Right lobe of liver (tissue), 4 donors: ENCODE measurements at regions not wholly inside any gene's neighbourhood (a gene's known extent, or its start where the extent isn't known, plus 50 kb on each side); places are given as distances from the start of the nearest gene placed in this dataset.

Experiments used
- POLR2A ChIP-seq: fragments of 450-650 bp; IDR thresholded peaks from one replicate; pipeline ENCODE4 v1.6.1; 2017; ENCODE audit warnings: antibody characterized with exemption, mild to moderate bottlenecking
- TF ChIP-seq, protein P1 (sequence below), 4 donors: fragments of 200-600 bp in 3 of 4; fragments of 450-650 bp in 1 of 4; IDR thresholded peaks; one replicate each; pipeline versions ENCODE4 v1.5.1 to v1.8.0; 2016 to 2022; ENCODE audit warnings: antibody characterized with exemption in 4 of 4, mild to moderate bottlenecking in 2 of 4
- donor health status: DM: no; HTN: no; CAD: no.
- donor health status: DM: no; HTN: no; CAD: no.
- donor health status: DM: no; HTN: yes; CAD: no.

DNA sequence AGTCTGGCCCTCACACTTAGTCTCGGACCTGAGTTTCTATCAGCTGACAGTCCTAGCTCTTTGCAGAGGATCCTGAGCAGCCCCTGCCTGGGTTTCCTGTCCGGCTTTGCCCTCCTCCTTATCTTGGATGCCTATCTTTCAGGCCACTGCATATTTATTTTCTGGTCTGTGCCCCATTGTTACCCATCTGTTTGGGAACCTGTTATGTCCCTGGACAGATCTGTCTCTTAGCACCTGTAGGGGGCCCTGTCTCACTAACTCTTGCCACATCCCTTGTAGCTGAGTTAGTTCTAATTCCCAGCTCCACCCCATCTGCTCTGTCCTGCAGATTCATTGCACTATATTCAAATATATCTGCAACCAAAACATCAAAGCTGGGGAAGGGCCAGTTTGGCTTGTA, 514.9 kb upstream of the LCORL start:
- TF ChIP-seq, protein P1, sequence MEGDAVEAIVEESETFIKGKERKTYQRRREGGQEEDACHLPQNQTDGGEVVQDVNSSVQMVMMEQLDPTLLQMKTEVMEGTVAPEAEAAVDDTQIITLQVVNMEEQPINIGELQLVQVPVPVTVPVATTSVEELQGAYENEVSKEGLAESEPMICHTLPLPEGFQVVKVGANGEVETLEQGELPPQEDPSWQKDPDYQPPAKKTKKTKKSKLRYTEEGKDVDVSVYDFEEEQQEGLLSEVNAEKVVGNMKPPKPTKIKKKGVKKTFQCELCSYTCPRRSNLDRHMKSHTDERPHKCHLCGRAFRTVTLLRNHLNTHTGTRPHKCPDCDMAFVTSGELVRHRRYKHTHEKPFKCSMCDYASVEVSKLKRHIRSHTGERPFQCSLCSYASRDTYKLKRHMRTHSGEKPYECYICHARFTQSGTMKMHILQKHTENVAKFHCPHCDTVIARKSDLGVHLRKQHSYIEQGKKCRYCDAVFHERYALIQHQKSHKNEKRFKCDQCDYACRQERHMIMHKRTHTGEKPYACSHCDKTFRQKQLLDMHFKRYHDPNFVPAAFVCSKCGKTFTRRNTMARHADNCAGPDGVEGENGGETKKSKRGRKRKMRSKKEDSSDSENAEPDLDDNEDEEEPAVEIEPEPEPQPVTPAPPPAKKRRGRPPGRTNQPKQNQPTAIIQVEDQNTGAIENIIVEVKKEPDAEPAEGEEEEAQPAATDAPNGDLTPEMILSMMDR (IDR thresholded peaks at IDR 0.05): no peak
- TF ChIP-seq POLR2A: no peak
